ENCODE measurements at regions not wholly inside any gene's neighbourhood (a gene's known extent, or its start where the extent isn't known, plus 50 kb on each side); places are given as distances from the start of the nearest gene placed in this dataset.

DNA sequence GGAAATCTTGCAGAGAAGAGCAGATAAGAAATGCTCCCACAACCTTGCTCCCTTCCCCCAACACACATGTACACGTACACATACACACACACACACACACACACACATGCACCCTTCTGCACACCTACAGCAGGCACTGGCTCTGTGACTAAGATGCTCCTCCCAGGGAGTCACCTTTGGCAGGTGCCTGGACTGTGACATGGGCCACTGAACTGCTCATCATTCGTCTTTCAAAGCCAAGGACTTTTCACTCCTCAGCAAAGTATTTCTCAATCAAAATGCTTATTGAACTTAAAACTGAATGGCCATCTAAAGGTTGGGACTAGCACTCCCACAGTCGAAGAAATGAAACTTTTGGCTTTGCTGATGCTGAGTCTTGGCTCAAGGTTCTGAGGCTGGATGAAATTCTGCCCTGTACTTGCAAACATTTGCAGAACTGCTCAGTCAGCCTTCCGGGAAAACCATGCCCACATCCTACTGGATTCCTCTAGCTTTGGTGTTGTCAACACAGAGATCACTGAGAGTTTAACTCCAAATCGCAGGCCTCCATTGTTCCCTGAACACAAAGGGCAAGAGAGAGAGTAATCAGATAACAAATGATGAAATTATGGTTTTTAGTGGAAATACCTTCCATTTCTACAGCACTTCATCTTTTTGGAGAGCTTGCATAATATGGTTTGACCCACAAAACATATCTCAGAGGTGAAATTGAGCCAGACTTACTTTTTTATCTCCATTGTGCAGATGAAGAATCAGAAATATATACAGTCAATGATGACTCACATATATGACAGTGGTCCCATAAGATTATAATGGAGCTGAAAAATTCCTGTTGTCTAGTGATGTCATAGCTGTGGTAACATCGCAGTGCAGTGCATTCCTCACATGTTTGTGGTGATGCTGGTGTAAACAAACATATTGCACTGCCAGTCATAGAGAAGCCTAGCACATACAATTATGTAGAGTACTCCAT, 72.4 kb upstream of the BCAR3 start:
- no peaks in the 10 kb centered on the region for H3K79me2 ChIP-seq (ENCODE audit: insufficient read depth, low read length)
- no peaks in the 10 kb centered on the region for H4K20me1 ChIP-seq (ENCODE audit: insufficient read depth, low read length)
- no peak overlapping the region for H2AFZ ChIP-seq (ENCODE audit: low read length)
- no peak overlapping the region for H3K4me3 ChIP-seq (ENCODE audit: low read depth, low read length, poor library complexity, severe bottlenecking)
- no peak overlapping the region for H3K9ac ChIP-seq (ENCODE audit: low read length)
- H3K4me2 ChIP-seq (ENCODE audit: low read length) = no peak overlapping the region
- no peaks in the 10 kb centered on the region for H3K27me3 ChIP-seq (ENCODE audit: insufficient read depth, low read length)
- TF ChIP-seq EZH2 (IDR thresholded peaks at IDR 0.05; ENCODE audit: borderline replicate concordance, low read length) = no peak
- no peak for TF ChIP-seq CTCF (IDR thresholded peaks at IDR 0.05; ENCODE audit: low read length)
- no peaks in the 10 kb centered on the region for H3K9me2 ChIP-seq (ENCODE audit: low read depth, low read length)
- peaks cover 6% of the 10 kb centered on the region for H3K4me1 ChIP-seq (ENCODE audit: insufficient read depth, low read length, severe bottlenecking)
- H3K27ac ChIP-seq (ENCODE audit: low read depth, low read length, poor library complexity, severe bottlenecking) = no peak overlapping the region
- H3F3A ChIP-seq (ENCODE audit: insufficient read depth, low read length) = no peaks in the 10 kb centered on the region
- no peaks in the 10 kb centered on the region for H3K9me3 ChIP-seq (ENCODE audit: low read length)
- H3K36me3 ChIP-seq (ENCODE audit: insufficient read depth, low read length) = no peaks in the 10 kb centered on the region

DNA sequence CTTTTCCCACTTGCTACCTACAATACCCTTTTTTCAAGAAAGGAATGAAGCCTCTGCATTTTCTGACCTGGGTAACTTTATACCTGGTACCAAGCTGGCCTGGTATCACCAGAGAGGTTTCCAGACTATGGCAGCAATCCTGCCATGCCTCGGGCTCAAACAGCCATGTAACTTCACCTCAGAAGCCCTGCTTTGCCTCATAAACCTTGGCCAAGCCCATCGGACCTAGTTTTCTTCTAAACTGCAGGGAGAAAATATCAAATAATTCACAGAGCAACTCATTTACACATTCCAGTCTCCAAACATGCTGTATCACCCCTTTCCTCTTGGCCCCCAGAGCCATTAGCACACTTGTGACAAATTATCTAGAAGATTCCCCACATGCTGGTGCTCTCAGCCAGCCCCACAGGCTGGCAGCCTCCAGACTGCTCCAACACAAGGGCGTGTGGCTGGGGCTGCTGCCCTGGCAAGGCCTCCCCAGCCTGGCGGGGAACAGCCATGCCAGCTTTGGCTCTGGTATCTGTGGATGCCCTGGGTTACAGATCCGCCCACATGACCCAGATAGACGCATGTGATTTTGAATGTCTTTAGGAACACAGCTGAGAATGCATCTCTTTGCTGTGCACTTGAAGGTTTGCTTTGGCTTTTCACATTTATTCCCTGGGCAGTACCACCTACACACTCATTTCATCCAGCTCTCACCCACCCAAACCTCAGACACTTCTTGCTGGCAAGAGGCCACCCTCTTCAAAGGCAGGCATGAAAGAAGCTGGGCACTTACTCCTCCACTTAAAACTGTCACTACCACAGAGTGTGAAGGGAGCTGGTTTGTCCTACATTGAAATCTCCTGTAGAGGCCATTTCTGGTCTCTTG, 70.0 kb upstream of the BCAR3 start:
- no peak for TF ChIP-seq CTCF (IDR thresholded peaks at IDR 0.05; ENCODE audit: low read length)
- TF ChIP-seq EZH2 (IDR thresholded peaks at IDR 0.05; ENCODE audit: borderline replicate concordance, low read length) = no peak
- H3K9me2 ChIP-seq (ENCODE audit: low read depth, low read length) = no peaks in the 10 kb centered on the region
- no peak overlapping the region for H3K4me3 ChIP-seq (ENCODE audit: low read depth, low read length, poor library complexity, severe bottlenecking)
- H3K27me3 ChIP-seq (ENCODE audit: insufficient read depth, low read length) = no peaks in the 10 kb centered on the region
- H2AFZ ChIP-seq (ENCODE audit: low read length) = no peak overlapping the region
- H4K20me1 ChIP-seq (ENCODE audit: insufficient read depth, low read length) = no peaks in the 10 kb centered on the region
- H3K4me2 ChIP-seq (ENCODE audit: low read length) = no peak overlapping the region
- H3K36me3 ChIP-seq (ENCODE audit: insufficient read depth, low read length) = no peaks in the 10 kb centered on the region
- peaks cover 6% of the 10 kb centered on the region for H3K4me1 ChIP-seq (ENCODE audit: insufficient read depth, low read length, severe bottlenecking)
- no peak overlapping the region for H3K27ac ChIP-seq (ENCODE audit: low read depth, low read length, poor library complexity, severe bottlenecking)
- H3K9ac ChIP-seq (ENCODE audit: low read length) = no peak overlapping the region
- H3K9me3 ChIP-seq (ENCODE audit: low read length) = no peaks in the 10 kb centered on the region
- no peaks in the 10 kb centered on the region for H3F3A ChIP-seq (ENCODE audit: insufficient read depth, low read length)
- no peaks in the 10 kb centered on the region for H3K79me2 ChIP-seq (ENCODE audit: insufficient read depth, low read length)

GRCh38 chr1:93750955-93751354, 69.3 kb upstream of the BCAR3 start:
- Histone ChIP-seq H3K36me3 (ENCODE audit: insufficient read depth, low read length) (no peaks in the 10 kb centered on the region), H2AFZ (ENCODE audit: low read length) (no peak overlapping the region), H3K27ac (ENCODE audit: low read depth, low read length, poor library complexity, severe bottlenecking) (no peak overlapping the region), H3K9ac (ENCODE audit: low read length) (no peak overlapping the region), H3F3A (ENCODE audit: insufficient read depth, low read length) (no peaks in the 10 kb centered on the region), H3K9me2 (ENCODE audit: low read depth, low read length) (no peaks in the 10 kb centered on the region), H3K4me3 (ENCODE audit: low read depth, low read length, poor library complexity, severe bottlenecking) (no peak overlapping the region), H3K27me3 (ENCODE audit: insufficient read depth, low read length) (no peaks in the 10 kb centered on the region), H3K79me2 (ENCODE audit: insufficient read depth, low read length) (no peaks in the 10 kb centered on the region), H3K9me3 (ENCODE audit: low read length) (no peaks in the 10 kb centered on the region), H3K4me1 (ENCODE audit: insufficient read depth, low read length, severe bottlenecking) (peaks cover 6% of the 10 kb centered on the region), H3K4me2 (ENCODE audit: low read length) (no peak overlapping the region), H4K20me1 (ENCODE audit: insufficient read depth, low read length) (no peaks in the 10 kb centered on the region)
- TF ChIP-seq CTCF (IDR thresholded peaks at IDR 0.05; ENCODE audit: low read length) (no peak), EZH2 (IDR thresholded peaks at IDR 0.05; ENCODE audit: borderline replicate concordance, low read length) (no peak)
